ENCODE measurements at regions not wholly inside any gene's neighbourhood (a gene's known extent, or its start where the extent isn't known, plus 50 kb on each side); places are given as distances from the start of the nearest gene placed in this dataset.

DNA sequence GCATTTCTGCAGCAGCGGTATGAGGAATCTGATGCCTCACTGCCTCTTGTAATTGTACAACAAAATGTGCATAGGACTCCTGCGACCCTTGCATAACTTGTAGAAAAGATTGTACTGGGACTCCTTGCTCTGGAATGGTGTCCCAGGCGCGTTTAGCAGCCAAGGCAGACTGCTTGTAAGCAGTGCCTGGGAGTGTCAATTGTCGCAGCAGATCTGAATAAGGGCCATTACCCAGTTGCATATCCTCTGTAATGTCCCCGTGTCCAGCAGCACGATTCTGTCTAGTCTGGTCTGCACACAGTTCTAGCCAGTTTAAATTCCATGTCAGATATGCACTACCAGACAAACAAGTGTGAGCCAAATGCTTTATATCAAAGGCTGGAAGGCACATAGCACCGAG lies 70.7 kb upstream of the BTN3A2 start:
- DNase-seq, result no peak

DNA sequence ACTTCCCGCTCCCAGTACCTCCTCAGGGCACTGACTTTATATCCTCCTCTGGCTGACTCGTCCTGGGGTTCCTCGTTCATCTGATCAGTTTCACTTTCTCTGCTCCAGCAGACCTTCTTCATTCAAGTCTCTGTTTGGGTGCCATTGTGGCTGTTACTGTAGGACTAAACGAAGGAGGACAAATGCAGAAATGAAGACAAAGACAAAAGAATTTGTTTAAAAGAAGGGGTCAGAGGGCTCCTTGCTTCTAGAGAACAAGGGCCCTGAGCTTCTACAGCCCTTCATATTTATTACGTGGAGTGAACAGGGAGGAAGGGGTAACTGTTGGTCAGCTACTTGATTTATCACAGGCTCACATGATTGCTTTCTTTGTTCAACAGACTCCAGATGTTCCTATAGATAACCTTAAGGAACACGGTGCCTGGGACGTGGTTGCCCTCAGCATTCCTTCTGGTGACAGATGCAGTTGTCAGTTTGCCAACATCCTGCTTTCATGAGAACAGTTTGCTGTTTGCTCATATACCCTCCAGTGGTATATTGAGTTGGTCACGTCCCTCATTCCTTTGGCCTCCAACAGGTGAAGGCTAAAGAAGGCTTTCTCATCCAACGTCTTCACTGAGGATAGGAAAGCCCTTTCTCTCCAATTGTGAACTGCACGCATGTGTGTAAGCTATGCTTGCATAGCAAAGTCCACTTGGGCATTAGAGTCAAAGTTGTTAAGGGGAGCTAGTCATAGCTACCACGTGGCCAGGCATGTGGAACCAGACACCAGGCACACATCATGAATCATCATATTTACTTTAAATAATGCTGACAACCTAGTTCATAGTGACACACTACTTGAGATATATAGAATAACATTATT lies 69.1 kb upstream of the BTN3A2 start:
- DNase-seq, result peak; percentile 85

DNA sequence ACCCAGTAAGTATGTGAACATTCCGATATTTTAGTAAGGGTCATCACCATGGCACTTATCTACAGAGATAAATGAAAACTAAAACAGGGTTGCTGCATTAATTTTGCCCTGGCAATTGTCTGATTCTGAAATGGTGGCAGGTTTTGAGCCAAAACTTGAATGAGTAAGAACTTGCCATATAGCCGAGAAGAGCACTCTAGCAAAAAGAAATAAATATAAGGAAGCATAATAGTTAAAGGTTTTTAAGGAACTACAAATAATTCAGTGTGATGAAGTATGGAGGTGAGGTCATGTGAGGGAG lies 68.5 kb upstream of the BTN3A2 start:
- no peak for DNase-seq

GRCh38 chr6:26296857-26297648 lies 67.9 kb upstream of the BTN3A2 start:
- peak; percentile 27 for DNase-seq

DNA sequence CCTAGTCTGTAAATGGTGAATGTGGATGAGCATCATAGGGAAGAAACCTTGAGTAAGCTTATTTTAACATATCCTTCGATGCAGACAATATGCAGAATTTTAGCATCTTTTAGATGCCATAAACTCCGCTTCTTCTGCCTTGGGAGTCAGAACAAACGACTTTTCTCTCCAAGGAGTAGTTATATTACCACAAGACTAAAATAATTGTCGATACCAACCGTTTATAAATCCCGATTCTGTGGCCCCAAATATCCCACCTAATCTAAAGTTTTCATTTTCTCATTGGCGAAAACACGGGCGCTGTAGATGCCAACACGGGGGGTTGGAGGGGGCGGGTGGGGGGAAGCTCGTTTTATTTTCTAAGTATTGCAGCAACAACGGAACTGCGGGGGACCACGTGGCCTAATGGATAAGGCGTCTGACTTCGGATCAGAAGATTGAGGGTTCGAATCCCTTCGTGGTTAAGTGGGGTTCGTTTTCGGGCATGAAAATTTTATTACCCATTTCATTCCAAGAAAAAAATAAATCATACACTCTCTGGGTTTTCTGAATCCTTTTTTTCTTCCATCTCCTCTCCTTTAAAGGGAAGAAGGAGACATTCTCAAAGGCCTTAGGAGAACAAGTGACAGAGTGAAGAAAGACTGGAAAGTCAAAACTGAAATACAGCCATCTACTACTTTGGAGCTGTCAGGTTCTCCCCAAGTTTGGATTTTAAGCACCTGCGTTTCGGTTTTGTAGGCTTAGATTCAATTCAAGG lies 65.5 kb upstream of the BTN3A2 start:
- no peak for DNase-seq

- DNase-seq, result no peak
These were observed 65.0 kb upstream of the BTN3A2 start for GRCh38 chr6:26300043-26300331.

GRCh38 chr6:26300359-26300758 lies 64.6 kb upstream of the BTN3A2 start:
- DNase-seq, result no peak

DNA sequence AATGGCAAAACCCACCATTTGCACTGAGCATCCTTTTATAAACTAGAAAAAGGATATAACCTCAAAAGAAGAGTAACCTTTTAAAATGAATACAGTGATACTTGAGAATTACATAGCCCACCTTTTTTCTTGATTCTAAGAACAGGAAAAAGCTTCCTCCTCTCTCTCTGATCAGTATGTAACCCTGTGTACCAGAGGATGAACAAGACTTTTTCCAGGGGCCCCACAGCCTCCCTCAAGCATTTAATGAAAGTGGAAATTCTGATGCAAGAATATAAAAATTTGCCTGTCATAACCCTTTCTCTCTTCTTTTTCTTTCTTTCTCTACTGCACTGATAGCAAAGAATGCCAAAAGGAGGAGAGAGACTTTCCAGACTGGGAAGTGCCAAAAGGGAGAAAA lies 64.2 kb upstream of the BTN3A2 start:
- no peak for DNase-seq

DNA sequence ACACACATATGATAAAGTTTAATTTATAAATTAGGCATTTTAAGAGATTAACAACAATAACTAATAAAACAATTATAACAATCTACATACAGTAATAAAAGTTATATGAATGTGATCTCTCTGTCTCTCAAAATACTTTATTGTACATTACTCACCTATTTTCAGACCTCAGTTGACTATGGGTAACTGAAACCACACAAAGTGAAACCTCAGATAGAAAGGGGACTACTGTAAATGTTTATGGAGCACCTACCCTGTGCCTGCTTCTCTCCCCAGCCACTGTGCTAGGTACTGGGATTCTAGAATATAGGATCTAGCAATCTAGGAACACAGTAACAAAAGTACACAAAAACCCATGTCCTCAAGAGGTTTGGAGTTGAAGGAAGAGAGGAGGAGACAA lies 63.4 kb upstream of the BTN3A2 start:
- DNase-seq, result no peak

GRCh38 chr6:26302941-26303559 lies 61.9 kb upstream of the BTN3A2 start:
- DNase-seq, result no peak

DNA sequence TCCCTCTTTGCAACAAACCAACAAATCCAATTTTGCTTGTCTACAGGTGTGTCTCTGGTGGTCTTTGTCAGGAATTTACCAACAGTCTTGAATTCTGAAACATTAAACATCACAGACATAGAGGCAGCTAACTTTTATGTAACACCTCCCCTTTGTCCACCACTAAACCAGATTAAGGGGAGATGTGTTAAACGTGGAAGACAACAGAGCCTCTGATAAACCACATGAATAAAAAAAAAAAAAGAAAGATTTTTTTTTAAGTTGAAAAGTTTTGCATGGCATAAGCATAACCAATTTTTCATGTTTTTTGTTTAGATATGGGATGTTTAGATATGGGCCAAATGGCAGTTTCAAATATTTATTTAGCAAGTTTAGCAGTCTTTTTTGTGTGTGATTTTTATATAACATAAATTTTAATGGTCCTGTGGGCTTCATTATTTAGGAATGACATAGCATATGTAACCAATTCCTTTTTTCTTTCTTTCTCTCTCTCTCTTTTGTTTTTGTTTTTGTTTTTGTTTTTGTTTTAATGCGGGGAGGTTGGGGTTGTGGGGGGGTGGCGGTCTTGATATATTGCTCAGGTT lies 60.7 kb upstream of the BTN3A2 start:
- DNase-seq, result no peak

- peak; percentile 65 for DNase-seq
These were observed 60.0 kb upstream of the BTN3A2 start for GRCh38 chr6:26304797-26305640.

GRCh38 chr6:26305641-26305969 lies 59.4 kb upstream of the BTN3A2 start:
- DNase-seq, result no peak

DNA sequence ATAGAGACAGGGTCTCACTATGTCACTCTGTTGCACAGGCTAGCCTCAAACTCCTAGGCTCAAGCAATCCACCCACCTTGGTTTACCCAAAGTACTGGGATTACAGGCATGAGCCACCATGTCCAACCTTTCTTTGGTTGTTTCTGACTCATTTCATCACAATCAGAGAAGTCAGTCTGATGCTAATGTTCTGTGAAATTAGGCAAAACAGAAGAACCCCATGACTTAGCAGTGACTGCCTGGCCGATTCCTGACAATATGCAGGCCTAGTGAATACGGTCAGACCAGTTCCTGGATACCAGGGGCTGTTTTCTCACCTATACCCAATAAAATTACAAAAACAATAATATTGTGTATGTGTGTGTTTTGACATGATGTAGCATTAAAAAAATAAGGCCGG lies 58.8 kb upstream of the BTN3A2 start:
- no peak for DNase-seq

DNA sequence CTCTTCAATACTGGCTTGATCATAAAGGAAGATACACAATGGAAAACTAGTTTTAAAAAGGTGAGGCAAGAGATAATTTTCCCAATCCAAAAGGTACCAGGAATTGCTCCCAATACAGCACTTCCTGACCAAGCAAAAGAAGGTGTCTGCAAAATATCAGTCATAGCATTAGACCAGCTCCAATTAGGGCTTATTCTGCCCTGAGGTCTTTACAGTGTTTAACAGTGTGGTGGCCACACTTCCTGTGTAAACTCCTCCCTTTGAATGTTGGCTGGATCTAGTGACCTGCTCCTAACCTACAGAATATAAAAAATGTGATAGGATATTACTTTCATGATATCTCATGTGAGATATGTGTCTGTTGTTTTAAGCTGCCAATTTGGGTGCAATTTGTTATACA lies 57.1 kb upstream of the BTN3A2 start:
- no peak for DNase-seq

DNA sequence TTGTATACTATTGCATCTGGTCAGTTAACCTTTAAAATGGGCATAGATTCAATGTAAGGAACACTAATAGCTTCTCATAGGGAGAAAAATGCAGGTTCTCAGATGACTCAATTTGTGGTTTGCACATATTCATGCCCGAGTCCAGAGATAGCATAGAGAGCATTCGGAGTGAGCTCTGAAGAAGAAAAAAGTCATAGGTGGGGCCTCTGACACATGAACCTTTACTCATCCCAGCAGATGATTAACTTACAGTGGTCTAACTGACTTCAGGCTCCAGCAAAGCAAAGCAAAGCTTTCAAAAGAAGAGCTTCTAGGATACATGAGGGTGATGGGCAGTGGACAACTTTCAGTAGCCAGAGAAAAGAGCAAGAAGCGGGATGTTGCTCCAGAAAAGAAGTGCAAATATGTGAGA lies 55.3 kb upstream of the BTN3A2 start:
- DNase-seq, result peak; percentile 98

DNA sequence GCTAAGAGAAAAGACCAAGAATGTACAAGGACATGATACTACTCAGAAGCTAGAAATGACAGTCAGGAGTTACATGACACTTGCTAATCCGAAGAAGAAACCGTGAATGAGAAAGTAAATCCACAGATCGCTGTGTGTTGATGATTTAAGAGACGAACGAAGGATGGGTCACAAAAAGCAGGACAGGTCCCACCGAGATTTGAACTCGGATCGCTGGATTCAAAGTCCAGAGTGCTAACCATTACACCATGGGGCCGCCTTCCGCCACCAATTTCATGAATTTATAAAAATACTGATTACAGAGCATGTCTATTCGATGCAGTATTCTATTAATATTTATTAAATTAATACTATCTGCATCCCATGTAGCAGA lies 54.0 kb upstream of the BTN3A2 start:
- DNase-seq, result peak; percentile 58

GRCh38 chr6:26311385-26312095 lies 53.5 kb upstream of the BTN3A2 start:
- DNase-seq, result peak; percentile 83

DNA sequence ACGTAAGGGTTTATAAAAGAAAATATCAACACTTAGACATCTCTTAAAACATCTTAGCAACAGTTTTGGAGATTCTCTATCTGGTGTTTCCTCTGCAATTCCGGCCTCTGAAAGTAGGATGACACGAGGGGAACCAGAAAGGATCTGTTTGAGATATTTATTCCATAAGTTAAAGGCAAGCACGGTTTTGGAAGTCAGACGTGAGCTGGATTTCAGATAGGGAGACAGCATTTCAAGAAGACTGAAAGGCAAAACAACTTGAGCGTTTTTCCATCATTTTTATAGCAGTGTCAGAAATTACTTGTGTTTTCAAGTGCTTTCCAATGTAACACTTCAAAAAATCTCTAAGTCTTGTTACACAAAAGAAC lies 52.9 kb upstream of the BTN3A2 start:
- peak; percentile 76 for DNase-seq

DNA sequence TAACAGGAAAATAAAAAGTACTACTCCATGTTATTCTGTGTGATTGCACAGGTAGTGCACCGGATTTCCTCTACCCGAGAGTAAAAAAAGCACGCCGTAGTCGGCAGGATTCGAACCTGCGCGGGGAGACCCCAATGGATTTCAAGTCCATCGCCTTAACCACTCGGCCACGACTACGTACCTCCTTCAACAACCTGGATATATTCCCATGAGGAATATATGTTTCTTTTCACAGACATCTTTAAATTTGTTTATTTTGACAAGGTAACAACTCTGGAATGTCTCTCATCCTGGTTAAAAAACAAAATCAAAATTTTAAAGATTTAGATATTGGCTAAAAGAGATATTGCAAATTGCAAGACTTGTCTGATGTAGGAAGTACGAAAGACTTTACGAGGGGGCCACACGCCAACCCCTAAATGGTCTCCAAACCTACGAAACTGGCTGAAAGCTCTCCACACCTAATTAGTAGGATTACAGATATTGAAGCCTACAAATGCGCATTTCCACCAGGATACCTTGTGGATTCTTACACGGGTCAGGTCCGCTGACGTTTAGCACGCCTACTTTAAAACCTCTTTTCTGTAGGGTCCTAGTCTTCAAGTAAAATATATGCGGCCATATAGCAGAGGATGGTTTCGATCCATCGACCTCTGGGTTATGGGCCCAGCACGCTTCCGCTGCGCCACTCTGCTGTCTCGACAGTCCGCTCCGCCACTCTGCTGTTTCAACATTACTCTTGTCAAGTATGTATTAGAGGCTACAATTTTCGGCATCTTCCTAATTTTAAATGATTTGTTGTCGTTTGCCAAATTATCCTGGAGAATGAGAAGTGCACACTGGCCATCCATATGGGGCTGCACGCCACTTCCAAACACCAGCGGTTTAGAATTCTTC lies 52.2 kb upstream of the BTN3A2 start:
- peak; percentile 90 for DNase-seq

Measured in kidney glomerular epithelial cell (primary cell).